Stimulated activated CD4-positive, alpha-beta T cell treated with anti-CD3 and anti-CD28 coated beads, Interleukin-4, amount 100 ng/mL, for 24 hours (primary cell): ENCODE measurements at regions not wholly inside any gene's neighbourhood (a gene's known extent, or its start where the extent isn't known, plus 50 kb on each side); places are given as distances from the start of the nearest gene placed in this dataset.
"Not testable (repeated sequence)": the region's sequence is repeated elsewhere in the genome, so short reads cannot be mapped to it uniquely, and the experiment has no call there.

Source experiments
- DNase-seq: peaks from one replicate; pipeline ENCODE4 v3.0.0-alpha.2; 2020

DNA sequence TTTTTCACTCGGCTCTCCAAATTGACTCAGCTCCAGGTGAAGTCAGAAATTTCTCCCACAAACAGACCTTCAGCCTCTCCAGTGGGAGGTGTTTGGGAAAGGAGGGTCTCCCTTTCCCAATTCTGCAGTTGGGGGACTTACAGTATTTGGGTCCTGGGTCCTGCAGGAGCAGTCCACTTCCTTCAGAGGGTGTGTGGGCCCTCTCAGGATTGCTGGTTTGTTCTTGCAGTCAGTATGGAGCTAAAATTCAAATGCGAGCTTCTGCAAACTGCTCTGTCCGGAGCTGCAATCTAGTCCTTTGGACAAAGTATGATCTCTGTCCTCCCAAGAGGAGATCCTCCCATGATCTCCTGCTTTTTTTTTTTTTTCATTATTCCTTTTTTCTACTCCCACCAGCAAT lies 87.9 kb upstream of the MSTN start:
- DNase-seq, result no peak

GRCh38 chr2:190149908-190150307 lies 87.4 kb upstream of the MSTN start:
- DNase-seq, result no peak

DNA sequence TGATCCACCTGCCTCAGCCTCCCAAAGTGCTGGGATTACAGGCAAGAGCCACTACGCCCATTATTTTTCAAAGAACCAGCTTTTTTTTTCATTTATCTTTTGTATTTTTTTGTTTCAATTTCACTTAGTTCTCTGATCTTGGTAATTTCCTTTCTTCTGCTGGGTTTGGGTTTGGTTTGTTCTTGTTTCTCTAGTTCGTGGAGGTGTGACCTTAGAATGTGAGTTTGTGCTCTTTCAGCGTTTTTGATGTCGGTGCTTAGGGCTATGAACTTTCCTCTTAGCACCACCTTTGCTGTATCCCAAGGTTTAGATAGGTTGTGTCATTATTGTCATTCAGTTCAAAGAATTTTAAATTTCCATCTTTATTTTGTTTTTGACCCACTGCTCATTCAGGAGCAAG lies 86.7 kb upstream of the MSTN start:
- DNase-seq, result no peak

DNA sequence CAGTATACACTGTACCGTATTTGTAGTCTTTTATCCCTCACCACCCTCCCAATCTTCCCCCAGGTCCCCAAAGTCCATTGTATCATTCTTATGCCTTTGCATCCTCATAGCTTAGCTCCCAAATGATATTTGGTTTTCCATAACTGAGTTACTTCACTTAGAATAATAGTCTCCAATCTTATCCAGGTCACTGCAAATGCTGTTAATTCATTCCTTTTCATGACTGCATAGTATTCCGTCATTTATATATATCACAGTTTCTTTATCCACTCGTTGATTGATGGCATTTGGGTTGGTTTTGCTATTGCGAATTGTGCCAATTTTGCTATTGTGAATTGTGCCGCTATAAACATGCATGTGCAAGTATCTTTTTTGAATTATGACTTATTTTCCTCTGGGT lies 83.6 kb upstream of the MSTN start:
- DNase-seq, result not testable (repeated sequence)

- DNase-seq, result not testable (repeated sequence)
Measured at GRCh38 chr2:190140474-190140873, 77.9 kb upstream of the MSTN start.

- DNase-seq, result no peak
Measured at GRCh38 chr2:190139371-190139770, 76.8 kb upstream of the MSTN start.

- DNase-seq, result no peak
Measured at GRCh38 chr2:190138032-190138431, 75.5 kb upstream of the MSTN start.

DNA sequence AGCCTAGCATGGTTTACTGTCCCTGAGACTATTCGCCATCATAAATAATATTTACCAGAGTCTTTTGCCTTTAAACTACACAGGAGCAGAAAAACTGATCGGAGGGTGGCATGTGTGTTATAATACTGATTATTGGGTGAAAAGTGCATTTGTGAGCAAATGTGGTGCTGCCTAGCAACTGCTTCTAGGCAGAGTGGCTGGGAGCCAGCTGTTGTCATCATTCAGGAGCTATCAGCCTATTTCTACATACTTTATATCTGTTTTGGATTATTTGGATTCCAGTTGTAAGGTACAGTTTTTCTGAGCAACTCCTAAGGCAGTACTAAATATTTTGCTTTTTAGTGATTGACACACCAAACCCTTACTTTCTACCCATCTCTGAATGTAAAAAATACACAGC lies 75.0 kb upstream of the MSTN start:
- DNase-seq, result no peak

GRCh38 chr2:190136825-190137224 lies 74.3 kb upstream of the MSTN start:
- no peak for DNase-seq

DNA sequence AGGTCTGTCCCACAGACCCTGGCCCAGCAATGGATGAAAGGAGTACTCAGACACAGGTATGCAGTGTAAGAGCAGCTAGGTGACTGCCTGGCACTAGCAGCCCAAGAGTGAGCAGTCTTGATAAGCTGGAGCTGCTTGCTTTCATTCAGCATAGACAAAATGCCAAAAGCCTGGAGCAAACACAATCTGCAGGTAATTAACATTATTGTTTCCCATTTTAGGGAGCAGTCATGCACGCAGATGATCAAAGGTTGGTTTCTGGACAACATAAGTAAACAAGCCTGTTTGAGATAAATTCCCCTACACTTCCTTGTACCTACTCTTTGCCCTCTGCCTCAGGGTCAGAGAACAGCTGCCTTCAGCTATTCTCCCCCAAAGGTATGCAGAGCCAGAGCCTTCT lies 73.7 kb upstream of the MSTN start:
- no peak for DNase-seq

DNA sequence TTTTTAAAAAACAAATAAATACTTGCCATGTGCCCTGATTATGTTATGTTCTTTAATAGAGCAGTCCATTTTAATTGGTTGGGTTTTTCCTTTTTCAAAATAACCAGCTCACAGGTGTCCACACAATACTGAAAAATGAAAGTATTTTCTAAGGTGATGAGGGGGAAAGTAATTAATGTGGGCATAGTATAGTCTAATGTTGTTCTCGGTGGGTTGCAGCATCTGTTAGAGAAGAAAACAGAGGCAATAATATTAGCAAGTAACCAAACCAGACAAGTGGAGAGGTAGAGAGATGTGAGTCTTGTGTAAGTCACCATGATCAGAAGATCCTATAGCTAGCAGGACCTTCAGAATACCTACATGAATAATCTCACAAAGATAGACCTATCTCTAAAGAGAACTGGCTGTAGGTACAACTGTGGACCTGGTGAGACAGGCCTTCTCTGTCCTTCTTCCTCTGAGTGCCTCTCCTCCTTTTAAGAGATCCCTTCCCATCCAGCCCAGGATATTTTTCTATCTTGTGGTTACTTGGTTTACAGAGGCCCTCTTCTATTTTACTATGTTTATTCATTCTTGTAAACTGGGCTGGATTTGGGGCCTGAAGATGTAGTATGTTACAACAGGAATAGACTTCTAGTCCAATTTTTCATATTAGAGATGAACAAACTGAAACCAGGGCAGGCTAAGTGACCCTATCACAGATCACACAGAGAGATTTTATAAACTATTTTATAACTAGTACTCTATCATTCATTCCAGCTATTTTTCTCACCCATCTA lies 67.1 kb upstream of the MSTN start:
- DNase-seq, result no peak

GRCh38 chr2:190127651-190128050 lies 65.1 kb upstream of the MSTN start:
- DNase-seq, result no peak

DNA sequence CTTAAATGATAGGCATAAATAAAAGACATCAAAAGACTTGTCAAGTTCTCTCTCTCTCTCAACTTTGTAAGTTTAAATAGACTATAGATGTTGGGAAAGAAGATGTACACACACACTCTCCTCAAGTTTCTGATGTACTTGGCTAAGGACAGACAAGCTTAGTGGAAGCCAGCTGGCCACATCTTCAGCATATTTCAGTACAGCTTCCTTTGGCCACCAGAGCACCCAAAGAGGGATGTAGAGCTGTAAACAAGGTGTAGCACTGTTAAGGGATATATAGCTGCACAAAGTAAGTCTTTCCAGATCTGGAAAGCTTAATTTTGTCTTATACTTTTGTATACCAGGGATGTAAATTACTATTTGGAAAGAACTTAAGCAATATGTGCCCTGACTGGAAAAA lies 64.3 kb upstream of the MSTN start:
- no peak for DNase-seq

DNA sequence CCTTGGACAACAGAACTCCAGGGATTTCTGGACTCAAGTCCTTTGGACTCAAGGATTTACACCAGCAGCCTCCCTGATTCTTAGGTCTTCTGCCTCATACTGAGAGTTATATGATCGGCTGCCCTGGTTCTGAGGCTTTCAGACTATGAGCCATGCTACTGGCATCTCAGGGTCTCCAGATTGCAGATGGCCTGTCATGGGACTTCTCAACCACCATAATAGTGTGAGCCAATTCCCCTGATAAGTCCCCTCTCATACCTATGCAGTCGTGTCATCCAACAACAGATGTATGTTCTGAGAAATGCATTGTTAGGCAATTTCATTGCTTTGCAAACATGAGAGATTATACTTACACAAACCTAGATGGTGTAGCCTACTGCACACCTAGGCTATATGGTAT lies 61.4 kb upstream of the MSTN start:
- DNase-seq, result no peak

- no peak for DNase-seq
Measured at GRCh38 chr2:190121971-190122370, 59.4 kb upstream of the MSTN start.

DNA sequence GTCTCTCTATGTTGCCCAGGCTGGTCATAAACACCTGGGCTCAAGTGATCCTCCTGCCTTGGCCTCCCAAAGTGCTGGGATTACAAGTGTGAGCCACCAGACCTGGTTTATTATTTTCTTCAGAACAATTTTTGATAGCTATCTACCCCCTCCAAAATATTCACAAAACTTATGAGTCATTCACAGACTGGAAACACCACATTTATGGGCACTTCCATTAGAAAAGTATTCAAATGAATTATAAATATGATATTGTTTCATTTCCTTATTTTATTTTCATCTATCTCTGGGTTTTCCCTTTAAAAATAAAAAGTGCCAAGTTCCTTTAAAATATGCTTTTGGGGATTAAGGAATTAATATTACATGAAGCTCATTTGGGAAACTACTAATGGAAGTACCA lies 58.8 kb upstream of the MSTN start:
- no peak for DNase-seq

DNA sequence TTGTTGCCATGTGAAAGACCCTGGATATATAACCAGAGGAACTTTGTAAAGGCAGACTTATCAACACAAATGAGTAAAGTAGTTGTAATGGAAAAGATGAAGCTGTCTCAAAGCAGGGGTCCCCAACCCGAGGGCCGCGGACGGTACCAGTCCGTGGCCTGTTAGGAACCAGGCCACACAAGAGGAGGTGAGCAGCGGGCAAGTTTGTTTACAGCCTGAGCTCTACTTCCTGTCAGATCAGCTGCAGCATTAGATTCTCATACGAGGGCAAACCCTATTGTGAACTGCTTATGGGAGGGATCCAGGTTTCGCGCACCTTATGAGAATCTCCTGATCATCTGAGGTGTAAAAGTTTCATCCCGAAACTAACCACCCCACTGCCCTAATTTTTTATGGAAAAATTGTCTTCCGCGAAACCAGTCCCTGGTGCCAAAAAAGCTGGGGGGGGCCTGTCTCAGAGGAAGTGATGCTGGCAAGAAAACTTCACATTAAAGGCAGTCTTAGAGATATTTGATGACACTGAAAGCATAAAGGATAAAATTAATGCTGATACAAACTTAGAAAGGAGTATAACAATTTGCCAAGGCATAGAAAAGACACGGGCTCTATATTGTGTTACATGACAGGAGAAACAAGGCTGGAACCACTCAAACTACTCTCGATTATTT lies 57.5 kb upstream of the MSTN start:
- DNase-seq, result no peak

- DNase-seq, result peak; percentile 3
Measured at GRCh38 chr2:190119257-190119656, 56.7 kb upstream of the MSTN start.

DNA sequence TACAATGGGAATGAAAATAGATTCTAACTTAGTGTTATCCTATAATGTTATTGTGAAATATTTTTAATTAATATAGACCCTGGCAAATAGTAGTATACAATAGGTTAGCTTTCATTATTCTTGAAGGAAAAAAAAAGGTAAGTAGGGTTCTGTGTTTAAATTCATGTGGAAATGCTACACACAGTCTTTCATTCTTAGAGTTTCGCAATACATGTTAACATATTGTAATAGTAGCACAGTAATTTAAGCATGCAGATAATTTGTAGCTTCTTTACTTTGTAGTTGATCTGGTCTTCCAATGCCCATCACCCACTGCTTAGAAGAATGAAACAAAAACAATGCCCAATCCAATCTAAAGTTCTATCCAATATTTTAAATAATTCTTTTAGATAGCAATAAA lies 54.8 kb upstream of the MSTN start:
- no peak for DNase-seq

DNA sequence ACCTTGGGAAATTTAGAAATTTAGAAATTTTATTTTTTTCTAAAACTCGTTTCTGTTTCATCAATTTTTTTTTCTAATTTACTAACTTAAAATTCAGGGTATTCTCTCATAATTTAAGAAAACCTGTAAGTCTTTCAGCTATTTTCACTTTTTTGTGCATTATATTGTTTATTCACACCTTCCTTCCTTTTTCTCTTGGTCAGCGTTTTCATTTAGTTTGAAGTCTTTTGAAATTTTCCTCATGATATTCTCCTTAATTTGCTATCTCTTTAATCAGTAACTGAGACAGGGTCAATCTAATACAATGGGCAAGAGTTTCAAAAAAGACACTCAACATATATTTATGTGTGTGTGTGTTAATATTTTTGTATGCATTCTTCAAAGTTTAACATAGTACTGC lies 50.5 kb upstream of the MSTN start:
- no peak for DNase-seq
